ENCODE measurements at regions not wholly inside any gene's neighbourhood (a gene's known extent, or its start where the extent isn't known, plus 50 kb on each side); places are given as distances from the start of the nearest gene placed in this dataset.

GRCh38 chr21:15567191-15567590 is 162.6 kb upstream of the USP25 start:
- BruUV-seq (replicated peaks): no TSS peak
- ChIA-PET CTCF (ENCODE audit: low intra/inter-chr PET ratio) (no interaction called here), POLR2A (no interaction called here)
- no peak for ATAC-seq
- Histone ChIP-seq H3K4me1 (replicated peaks in 1 of 2; ENCODE audit: control insufficient read depth in 2 of 2, insufficient read depth in 2 of 2, low read length in 2 of 2) (no peaks in the 10 kb centered on the region), H3K79me2 (ENCODE audit: control insufficient read depth, insufficient read depth, low read length) (no peaks in the 10 kb centered on the region), H3K4me3 (no peak overlapping the region), H3K9me3 (replicated peaks; ENCODE audit: control insufficient read depth, insufficient read depth, low read depth, low read length) (no peaks in the 10 kb centered on the region), H3K27me3 (ENCODE audit: control insufficient read depth in 2 of 2, insufficient read depth in 2 of 2, low read length in 2 of 2) (no peaks in the 10 kb centered on the region; a peak in 1 of 5 replicates), H3K9me1 (ENCODE audit: control insufficient read depth, insufficient read depth, low read length) (no peaks in the 10 kb centered on the region), H3K36me3 (ENCODE audit: control insufficient read depth, insufficient read depth, low read length) (no peaks in the 10 kb centered on the region), H3K4me2 (ENCODE audit: insufficient read depth, low read length) (no peak overlapping the region), H3K27ac (ENCODE audit: extremely low read depth, low read depth, low read length) (no peak overlapping the region), H4K20me1 (replicated peaks; ENCODE audit: control insufficient read depth, insufficient read depth, low read length) (no peaks in the 10 kb centered on the region), H2AFZ (ENCODE audit: low read depth, low read length) (no peak overlapping the region), H3K9ac (ENCODE audit: insufficient read depth in 1 of 2, low read depth in 2 of 2, low read length in 2 of 2) (no peak overlapping the region)
- no peak for DNase-seq (ENCODE audit: extremely low read depth in 1 of 4, low spot score in 3 of 4)
- FAIRE-seq: no peak
- TF ChIP-seq GTF2A2 (tag; IDR thresholded peaks at IDR 0.05) (no peak), KLF6 (CRISPR knock-in tag; IDR thresholded peaks at IDR 0.05; ENCODE audit: borderline replicate concordance) (no peak), GATAD2A (IDR thresholded peaks at IDR 0.05) (no peak), ZBTB8A (IDR thresholded peaks at IDR 0.05; ENCODE audit: partially characterized antibody) (no peak), POLR2H (tag; IDR thresholded peaks at IDR 0.05; ENCODE audit: low read depth) (no peak), SP1 (CRISPR knock-in tag; IDR thresholded peaks at IDR 0.05) (no peak), FOXA1 (IDR thresholded peaks at IDR 0.05; ENCODE audit: borderline replicate concordance) (no peak), HDAC8 (tag; IDR thresholded peaks at IDR 0.05) (no peak), HLTF (IDR thresholded peaks at IDR 0.05) (no peak), HMG20B (CRISPR knock-in tag; IDR thresholded peaks at IDR 0.05) (no peak)
- intact Hi-C loops (cut with micrococcal nuclease) (no loop called here), in situ Hi-C loops (cut with MboI) (no loop called here)

GRCh38 chr21:15568516-15568915 is 161.3 kb upstream of the USP25 start:
- H4K20me1 ChIP-seq (replicated peaks; ENCODE audit: control insufficient read depth, insufficient read depth, low read length): no peaks in the 10 kb centered on the region
- POLR2A ChIA-PET: interaction anchor here (0.6 kb wide), 1 partner anchor 608 kb away, joined by 3 read pairs; no protein-coding TSS in a partner anchor
- no peak overlapping the region for H3K4me2 ChIP-seq (ENCODE audit: insufficient read depth, low read length)
- intact Hi-C loops (cut with micrococcal nuclease): no loop called here
- no peaks in the 10 kb centered on the region for H3K9me3 ChIP-seq (replicated peaks; ENCODE audit: control insufficient read depth, insufficient read depth, low read depth, low read length)
- no peaks in the 10 kb centered on the region for H3K79me2 ChIP-seq (ENCODE audit: control insufficient read depth, insufficient read depth, low read length)
- H3K4me3 ChIP-seq: no peak overlapping the region
- CTCF ChIA-PET (ENCODE audit: low intra/inter-chr PET ratio): no interaction called here
- H3K9ac ChIP-seq (ENCODE audit: insufficient read depth in 1 of 2, low read depth in 2 of 2, low read length in 2 of 2): no peak overlapping the region
- no peaks in the 10 kb centered on the region for H3K36me3 ChIP-seq (ENCODE audit: control insufficient read depth, insufficient read depth, low read length)
- BruUV-seq (replicated peaks): no TSS peak
- ATAC-seq (no peak), FAIRE-seq (no peak), DNase-seq (ENCODE audit: extremely low read depth in 1 of 4, low spot score in 3 of 4) (no peak)
- no peak for TF ChIP-seq ZNF133 (CRISPR knock-in tag; IDR thresholded peaks at IDR 0.05)
- no peak for TF ChIP-seq GABPB2 (CRISPR knock-in tag; conservative IDR thresholded peaks at IDR 0.05)
- TF ChIP-seq, protein P1, sequence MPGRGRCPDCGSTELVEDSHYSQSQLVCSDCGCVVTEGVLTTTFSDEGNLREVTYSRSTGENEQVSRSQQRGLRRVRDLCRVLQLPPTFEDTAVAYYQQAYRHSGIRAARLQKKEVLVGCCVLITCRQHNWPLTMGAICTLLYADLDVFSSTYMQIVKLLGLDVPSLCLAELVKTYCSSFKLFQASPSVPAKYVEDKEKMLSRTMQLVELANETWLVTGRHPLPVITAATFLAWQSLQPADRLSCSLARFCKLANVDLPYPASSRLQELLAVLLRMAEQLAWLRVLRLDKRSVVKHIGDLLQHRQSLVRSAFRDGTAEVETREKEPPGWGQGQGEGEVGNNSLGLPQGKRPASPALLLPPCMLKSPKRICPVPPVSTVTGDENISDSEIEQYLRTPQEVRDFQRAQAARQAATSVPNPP (IDR thresholded peaks at IDR 0.05; ENCODE audit: borderline replicate concordance, insufficient read depth, insufficient read length): no peak
- no peak for TF ChIP-seq ZNF57 (CRISPR knock-in tag; IDR thresholded peaks at IDR 0.05)
- no peak for TF ChIP-seq NELFE (IDR thresholded peaks at IDR 0.05; ENCODE audit: insufficient read depth, insufficient read length)
- H3K9me1 ChIP-seq (ENCODE audit: control insufficient read depth, insufficient read depth, low read length): no peaks in the 10 kb centered on the region
- no peaks in the 10 kb centered on the region; a peak in 1 of 5 replicates for H3K27me3 ChIP-seq (ENCODE audit: control insufficient read depth in 2 of 2, insufficient read depth in 2 of 2, low read length in 2 of 2)
- H2AFZ ChIP-seq (ENCODE audit: low read depth, low read length): no peak overlapping the region
- in situ Hi-C loops (cut with MboI): no loop called here
- H3K27ac ChIP-seq (ENCODE audit: extremely low read depth, low read depth, low read length): no peak overlapping the region
- H3K4me1 ChIP-seq (replicated peaks in 1 of 2; ENCODE audit: control insufficient read depth in 2 of 2, insufficient read depth in 2 of 2, low read length in 2 of 2): no peaks in the 10 kb centered on the region
